Fibroblast of pulmonary artery (primary cell): ENCODE measurements at regions not wholly inside any gene's neighbourhood (a gene's known extent, or its start where the extent isn't known, plus 50 kb on each side); places are given as distances from the start of the nearest gene placed in this dataset.

Source experiments
- DNase-seq: peaks from one replicate; pipeline ENCODE4 v3.0.0-alpha.2; 2010; ENCODE audit warnings: low read depth
- H3K4me3 ChIP-seq: replicated peaks from 2 replicates; pipeline ENCODE4 v1.5.1; 2011; ENCODE audit warnings: low read depth, mild to moderate bottlenecking, control low read depth, low read length, moderate library complexity
- CTCF ChIP-seq: IDR thresholded peaks from 2 replicates; pipeline ENCODE4 v1.5.1; 2011; ENCODE audit warnings: mild to moderate bottlenecking, control low read depth, low read length, inconsistent platforms; ENCODE audit errors: missing control alignments

GRCh38 chr10:131548176-131548575 lies 236.7 kb upstream of the TCERG1L start:
- no peak for DNase-seq
- TF ChIP-seq CTCF, result no peak
- H3K4me3 ChIP-seq, result no peak overlapping the region

GRCh38 chr10:131549116-131549515 lies 237.6 kb upstream of the TCERG1L start:
- DNase-seq, result no peak
- no peak overlapping the region for H3K4me3 ChIP-seq
- TF ChIP-seq CTCF, result no peak

- no peak for TF ChIP-seq CTCF
- no peak overlapping the region for H3K4me3 ChIP-seq
- DNase-seq, result no peak
Observed at GRCh38 chr10:131553121-131553520, 241.6 kb upstream of the TCERG1L start.

- TF ChIP-seq CTCF, result no peak
- H3K4me3 ChIP-seq, result no peak overlapping the region
- DNase-seq, result no peak
Observed at GRCh38 chr10:131553581-131553980, 242.1 kb upstream of the TCERG1L start.

- no peak overlapping the region for H3K4me3 ChIP-seq
- DNase-seq, result no peak
- no peak for TF ChIP-seq CTCF
Observed at GRCh38 chr10:131554821-131555220, 243.3 kb upstream of the TCERG1L start.

- no peak for TF ChIP-seq CTCF
- no peak overlapping the region for H3K4me3 ChIP-seq
- DNase-seq, result no peak
Observed at GRCh38 chr10:131555406-131555805, 243.9 kb upstream of the TCERG1L start.

- DNase-seq, result no peak
- no peak overlapping the region for H3K4me3 ChIP-seq
- no peak for TF ChIP-seq CTCF
Observed at GRCh38 chr10:131556061-131556896, 244.8 kb upstream of the TCERG1L start.
